Kidney epithelial cell (primary cell): ENCODE measurements at regions not wholly inside any gene's neighbourhood (a gene's known extent, or its start where the extent isn't known, plus 50 kb on each side); places are given as distances from the start of the nearest gene placed in this dataset.
"Not testable (repeated sequence)": the region's sequence is repeated elsewhere in the genome, so short reads cannot be mapped to it uniquely, and the experiment has no call there.

Source experiments
- DNase-seq: peaks from one replicate; pipeline ENCODE4 v3.0.0-alpha.2; 2010; ENCODE audit warnings: low read depth
- H3K27me3 ChIP-seq: 2 replicates; pipeline ENCODE4 v1.6.0; 2011; ENCODE audit warnings: low read length; ENCODE audit not compliant: control insufficient read depth, insufficient read depth
- H3K36me3 ChIP-seq: 2 replicates; pipeline ENCODE4 v1.5.1; 2011; ENCODE audit warnings: low read length; ENCODE audit not compliant: control insufficient read depth, insufficient read depth
- H3K4me3 ChIP-seq: 2 replicates; pipeline ENCODE4 v1.5.1; 2011; ENCODE audit warnings: low read depth, mild to moderate bottlenecking, control low read depth, low read length
- CTCF ChIP-seq: IDR thresholded peaks from 2 replicates; pipeline ENCODE4 v1.5.1; 2011; ENCODE audit warnings: mild to moderate bottlenecking, moderate library complexity, low read length, control low read depth, inconsistent platforms; ENCODE audit not compliant: insufficient read depth, poor library complexity, severe bottlenecking

DNA sequence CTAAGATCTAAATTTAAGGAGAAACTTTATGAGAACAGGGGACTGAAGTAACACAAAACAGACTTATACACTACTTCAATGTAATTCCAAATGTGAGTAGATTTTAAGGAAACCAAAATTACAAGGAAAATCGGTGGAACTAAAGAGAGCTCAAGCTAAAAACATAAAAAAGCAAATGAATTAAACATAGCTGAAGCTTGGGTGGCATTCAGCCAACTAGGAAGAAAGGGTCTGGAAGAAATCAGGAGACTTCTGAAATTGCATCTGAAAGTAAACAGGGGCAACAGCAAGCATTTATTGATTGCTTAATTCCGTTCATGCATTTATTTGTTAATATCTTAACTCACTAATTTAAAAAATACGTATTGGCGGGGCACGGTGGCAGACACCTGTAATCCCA, 727.3 kb upstream of the PKDCC start:
- no peak for TF ChIP-seq CTCF
- DNase-seq = no peak
- H3K36me3 ChIP-seq = no peaks in the 10 kb centered on the region
- no peaks in the 10 kb centered on the region for H3K27me3 ChIP-seq
- no peak overlapping the region for H3K4me3 ChIP-seq

DNA sequence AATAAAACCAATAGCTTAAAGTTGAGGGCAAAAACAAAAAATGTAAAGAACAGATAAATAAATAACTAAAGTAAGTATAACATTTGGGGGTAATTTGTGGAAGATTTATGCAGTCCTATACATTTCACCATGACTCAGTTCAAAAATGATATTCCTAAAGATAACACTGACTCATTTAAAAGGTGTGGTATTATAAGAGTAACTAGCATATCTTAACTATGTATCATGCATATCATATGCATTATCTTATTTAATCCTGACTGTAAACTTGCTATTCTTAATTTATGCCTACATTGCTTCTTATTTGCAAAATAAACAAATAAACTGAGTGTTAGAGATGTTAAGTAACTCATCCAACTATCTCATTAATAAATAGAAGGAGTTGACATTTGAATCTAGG, 726.5 kb upstream of the PKDCC start:
- no peak for DNase-seq
- no peak for TF ChIP-seq CTCF
- no peak overlapping the region for H3K4me3 ChIP-seq
- H3K36me3 ChIP-seq = no peaks in the 10 kb centered on the region
- H3K27me3 ChIP-seq = no peaks in the 10 kb centered on the region

DNA sequence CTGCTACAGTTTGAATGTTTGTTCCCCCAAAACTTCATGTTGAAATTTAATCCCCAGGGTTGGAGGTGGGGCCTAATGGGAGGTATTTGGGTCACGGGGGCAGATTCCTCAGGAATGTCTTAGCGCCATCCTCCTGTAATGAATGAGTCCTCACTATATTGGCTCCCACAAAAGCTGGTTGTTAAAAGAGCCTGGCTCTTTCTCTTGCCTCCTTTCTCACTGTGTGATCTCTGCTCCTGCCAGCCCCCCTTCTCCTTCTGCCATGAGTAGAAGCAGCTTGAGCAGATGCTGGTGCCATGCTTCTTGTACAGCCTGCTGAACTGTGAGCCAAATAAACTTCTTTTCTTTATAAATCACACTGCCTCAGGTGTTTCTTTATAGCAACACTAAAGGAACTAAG, 721.0 kb upstream of the PKDCC start:
- no peak for DNase-seq
- no peak for TF ChIP-seq CTCF
- H3K27me3 ChIP-seq = no peaks in the 10 kb centered on the region
- no peak overlapping the region for H3K4me3 ChIP-seq
- H3K36me3 ChIP-seq = no peaks in the 10 kb centered on the region

DNA sequence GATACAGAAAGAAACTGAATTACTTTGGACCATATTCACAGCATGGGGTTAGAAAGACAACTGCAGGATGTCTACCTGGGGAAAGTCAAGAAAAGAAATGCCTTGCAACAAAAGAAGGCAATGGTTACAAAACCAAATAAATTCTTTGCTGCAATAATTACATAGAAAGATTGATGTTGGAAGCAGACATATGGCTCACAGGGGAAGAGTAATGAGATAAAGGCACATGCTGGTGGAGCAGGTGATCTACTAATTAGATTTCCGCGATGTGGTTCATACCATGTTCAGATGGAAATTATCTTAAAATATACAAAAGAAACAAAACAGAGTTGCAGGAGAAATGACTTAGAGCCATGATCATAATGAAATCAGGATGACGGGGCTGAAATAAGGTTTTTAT, 718.8 kb upstream of the PKDCC start:
- Histone ChIP-seq H3K27me3 (no peaks in the 10 kb centered on the region), H3K36me3 (no peaks in the 10 kb centered on the region), H3K4me3 (no peak overlapping the region)
- no peak for TF ChIP-seq CTCF
- DNase-seq = no peak

- no peak for TF ChIP-seq CTCF
- no peaks in the 10 kb centered on the region for H3K27me3 ChIP-seq
- H3K4me3 ChIP-seq = no peak overlapping the region
- DNase-seq = no peak
- H3K36me3 ChIP-seq = no peaks in the 10 kb centered on the region
Observed at GRCh38 chr2:41334159-41334558, 713.7 kb upstream of the PKDCC start.

- not testable (repeated sequence) for H3K36me3 ChIP-seq, DNase-seq, H3K27me3 ChIP-seq, H3K4me3 ChIP-seq
Observed at GRCh38 chr2:41335573-41335972, 712.2 kb upstream of the PKDCC start.
